Stimulated activated CD8-positive, alpha-beta memory T cell treated with anti-CD3 and anti-CD28 coated beads, Interleukin-4, amount 100 ng/mL, for 48 hours (primary cell): ENCODE measurements at regions not wholly inside any gene's neighbourhood (a gene's known extent, or its start where the extent isn't known, plus 50 kb on each side); places are given as distances from the start of the nearest gene placed in this dataset.
A peak's percentile ranks its signal among the peaks of the same experiment; 100 is the strongest.
"Not testable (repeated sequence)": the region's sequence is repeated elsewhere in the genome, so short reads cannot be mapped to it uniquely, and the experiment has no call there.

Source experiments
- DNase-seq: peaks from one replicate; pipeline ENCODE4 v3.0.0-alpha.2; 2020

DNA sequence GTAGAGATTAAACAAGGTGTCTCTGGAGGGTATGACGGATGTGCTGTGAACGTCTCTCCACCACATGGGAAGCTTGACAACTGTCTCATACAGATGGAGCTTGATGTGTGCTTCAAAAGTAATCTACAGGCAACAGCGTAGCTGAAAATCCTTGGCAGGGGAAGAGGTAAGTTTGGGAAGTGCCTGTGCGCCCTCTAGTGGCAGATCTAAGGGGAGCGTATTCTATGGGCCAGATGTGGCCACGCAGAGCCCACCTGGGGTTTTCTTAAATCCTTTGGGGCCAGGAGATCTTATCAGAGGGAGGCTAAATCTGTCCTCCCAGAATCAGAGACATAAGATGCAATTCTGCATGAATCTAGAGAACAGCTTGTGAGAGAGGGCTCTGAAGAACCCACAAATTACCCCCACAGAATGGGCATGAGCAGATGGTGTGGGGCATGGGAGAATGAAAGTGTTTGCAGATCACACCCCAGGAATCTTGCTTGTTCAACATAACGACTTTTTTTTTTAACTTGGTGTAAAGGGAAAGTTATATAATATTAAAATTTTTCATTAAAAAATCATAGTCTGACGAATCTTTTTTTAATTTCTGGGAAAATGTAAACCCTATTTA is 91.2 kb upstream of the MPP7 start:
- DNase-seq = peak; percentile 75

DNA sequence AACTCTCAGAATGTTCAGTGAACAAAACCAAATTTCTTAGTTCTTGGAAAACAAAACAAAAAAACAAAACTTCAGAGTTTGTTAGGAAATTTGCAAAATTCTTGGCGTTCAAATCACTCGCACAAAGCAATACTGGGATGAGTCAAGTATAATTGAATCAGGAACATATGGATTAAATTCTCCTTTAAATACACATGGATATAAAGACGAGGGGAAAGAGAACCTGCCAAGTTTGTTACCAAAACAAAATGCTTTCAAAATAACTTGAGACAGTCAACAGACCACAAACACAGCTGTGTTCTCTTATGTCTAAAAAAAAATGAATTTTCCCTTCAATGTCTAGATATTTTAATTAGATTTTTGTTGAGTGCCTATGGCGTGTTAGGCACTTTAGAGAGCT is 93.5 kb upstream of the MPP7 start:
- no peak for DNase-seq

DNA sequence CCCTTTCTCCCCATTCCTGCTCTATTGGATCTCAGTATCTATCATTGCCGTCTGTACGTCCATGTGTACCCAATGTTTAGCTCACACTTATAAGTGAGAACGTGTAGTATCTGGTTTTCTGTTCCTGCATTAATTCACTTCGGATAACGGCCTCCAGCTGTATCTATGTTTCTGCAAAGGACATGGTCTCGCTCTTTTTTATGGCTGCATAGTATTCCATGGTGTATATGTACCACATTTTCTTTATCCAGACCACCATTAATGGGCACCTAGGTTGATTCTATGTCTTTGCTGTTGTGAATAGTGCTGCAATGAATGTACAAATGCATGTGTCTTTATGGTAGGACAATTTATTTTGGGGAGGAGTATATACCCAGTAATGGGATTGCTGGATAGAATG is 94.4 kb upstream of the MPP7 start:
- DNase-seq = no peak

DNA sequence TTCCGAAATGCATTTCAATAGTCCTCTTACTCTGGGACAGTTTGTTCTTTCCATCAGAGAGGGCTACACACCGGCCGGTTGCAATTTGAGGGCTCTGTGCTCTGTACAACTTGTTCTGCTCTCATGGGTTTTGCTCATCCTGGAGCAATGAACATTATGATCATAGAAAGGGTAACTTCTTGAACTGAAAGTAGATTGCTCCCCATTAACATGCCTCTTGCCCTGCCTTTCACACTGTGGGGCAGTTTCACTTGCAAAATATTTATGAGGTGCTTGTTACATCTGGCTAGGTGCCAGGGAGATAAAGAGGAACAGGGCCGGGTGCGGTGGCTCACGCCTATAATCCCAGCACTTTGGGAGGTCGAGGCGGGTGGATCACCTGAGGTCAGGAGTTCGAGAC is 97.3 kb upstream of the MPP7 start:
- DNase-seq = no peak

DNA sequence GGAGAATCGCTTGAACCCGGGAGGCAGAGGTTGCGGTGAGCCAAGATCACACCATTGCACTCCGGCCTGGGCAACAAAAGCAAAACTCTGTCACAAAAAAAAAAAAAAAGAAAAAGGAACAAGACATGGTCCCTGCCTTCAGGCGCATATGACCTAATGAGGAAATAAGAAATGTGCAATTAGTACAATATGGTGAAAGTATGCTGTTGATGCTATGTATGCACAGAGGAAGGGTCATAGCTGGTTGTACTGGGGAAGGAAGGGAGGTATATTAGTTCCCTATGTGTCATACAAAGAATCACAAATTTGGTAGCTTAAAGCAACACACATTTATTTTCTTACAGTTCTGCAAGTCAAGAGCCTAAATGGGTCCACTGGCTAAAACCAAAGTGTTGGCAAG is 97.8 kb upstream of the MPP7 start:
- DNase-seq = no peak

DNA sequence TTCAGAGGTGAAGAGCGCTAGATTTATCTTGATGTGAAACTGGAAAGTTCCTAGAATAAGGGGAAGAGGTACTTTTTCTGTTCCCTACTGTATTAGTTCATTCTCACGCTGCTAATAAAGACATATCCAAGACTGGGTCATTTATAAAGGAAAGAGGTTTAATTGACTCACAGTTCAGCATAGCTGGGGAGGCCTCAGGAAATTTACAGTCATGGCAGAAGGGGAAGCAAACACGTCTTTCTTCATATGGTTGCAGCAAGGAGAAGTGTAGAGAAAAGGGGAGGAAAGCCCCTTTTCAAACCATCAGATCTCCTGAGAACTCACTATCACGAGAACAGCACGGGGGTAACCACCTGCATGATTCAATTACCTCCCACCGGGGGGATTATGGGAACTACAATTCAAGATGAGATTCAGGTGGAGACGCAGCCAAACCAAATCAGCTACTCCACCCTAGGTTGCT is 99.8 kb upstream of the MPP7 start:
- DNase-seq = not testable (repeated sequence)

DNA sequence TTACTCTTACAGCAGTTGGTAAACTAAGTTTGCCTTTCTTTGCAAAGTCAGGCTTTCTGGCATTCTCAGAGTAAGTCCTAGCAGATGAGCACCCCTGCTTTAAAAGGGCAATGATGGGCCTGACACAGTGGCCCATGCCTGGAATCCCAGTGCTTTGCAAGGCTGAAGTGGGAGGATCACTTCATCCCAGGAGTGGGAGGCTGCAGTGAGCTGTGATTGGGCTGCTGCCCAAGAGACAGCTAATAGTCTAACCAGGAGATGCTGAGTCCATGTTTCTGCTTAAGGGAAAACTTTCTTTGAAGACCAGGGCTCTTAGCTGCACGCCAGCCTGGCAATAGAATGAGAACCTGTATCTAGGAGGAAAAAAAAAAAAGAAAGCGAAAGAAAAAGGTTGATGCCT is 100.2 kb upstream of the MPP7 start:
- DNase-seq = no peak

DNA sequence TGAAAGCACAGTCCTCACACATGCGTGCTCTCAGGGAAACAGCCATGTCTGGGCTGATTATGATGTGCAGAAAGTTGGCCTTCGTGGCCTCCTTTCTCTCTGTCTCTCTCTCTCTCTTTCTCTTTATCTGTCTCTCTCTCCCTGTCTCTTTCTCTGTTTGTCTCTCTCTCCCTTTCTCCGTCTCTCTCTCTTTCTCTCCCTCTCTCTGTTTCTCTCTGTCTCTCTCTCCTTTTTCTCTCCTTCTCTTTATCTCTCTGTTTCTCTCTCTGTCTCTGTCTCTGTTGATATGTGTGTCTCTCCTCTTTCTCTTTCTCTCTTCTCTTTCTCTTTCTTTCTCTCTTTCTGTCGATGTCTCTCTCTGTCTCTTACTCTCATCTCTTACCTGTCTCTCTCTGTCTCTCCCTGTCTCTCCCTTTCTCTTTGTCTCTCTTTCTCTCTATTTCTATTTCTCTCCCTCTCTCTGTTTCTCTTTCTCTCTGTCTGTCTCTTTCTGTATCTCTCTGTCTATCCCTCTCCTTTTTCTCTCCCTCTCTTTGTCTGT is 105.4 kb upstream of the MPP7 start:
- no peak for DNase-seq

DNA sequence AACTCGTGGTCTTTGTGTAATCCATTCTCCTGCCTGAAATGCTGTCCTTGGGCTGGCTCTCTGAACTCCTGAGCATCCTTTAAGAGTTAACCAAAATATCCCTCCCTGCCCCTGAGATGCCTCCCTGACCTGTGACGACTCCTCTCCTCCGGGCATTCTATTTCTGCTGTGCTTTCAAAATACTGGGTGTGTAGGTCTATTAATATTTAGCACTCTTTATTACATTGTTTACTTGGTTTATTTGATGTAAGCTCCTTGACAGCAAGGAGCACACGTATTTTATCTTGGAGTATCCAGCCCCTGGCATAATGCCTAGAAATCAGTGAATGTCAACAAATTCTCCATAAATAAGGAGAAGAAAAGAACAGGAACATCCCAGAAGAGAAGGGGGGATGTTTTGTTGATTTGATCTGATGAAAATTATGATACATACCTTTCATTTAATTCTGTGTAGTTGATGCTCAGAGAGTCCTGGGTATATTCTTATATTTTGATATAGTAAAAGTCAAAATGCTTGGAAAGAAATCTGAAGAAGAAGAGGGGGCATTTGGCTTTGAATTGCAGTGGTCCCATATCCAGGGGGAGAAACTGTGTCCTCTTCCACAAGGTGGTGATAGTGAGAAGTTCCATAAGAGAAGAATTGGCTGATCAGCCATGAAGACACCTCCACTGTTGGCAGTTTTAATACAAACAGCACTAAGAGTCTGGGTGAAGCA is 107.7 kb upstream of the MPP7 start:
- DNase-seq = no peak

DNA sequence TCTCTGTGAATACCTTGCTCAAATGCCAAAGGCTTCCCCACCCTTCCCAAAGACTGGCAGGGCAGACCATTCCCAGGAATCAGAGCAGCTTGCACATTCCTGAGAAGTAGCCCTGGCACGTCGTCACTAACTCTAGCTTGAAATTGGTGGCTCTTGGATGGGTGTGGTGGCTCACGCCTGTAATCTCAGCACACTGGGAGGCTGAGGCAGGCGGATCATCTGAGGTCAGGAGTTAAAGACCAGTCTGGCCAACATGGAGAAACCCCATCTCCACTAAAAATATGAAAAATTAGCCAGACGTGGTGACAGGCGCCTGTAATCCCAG is 108.2 kb upstream of the MPP7 start:
- no peak for DNase-seq

DNA sequence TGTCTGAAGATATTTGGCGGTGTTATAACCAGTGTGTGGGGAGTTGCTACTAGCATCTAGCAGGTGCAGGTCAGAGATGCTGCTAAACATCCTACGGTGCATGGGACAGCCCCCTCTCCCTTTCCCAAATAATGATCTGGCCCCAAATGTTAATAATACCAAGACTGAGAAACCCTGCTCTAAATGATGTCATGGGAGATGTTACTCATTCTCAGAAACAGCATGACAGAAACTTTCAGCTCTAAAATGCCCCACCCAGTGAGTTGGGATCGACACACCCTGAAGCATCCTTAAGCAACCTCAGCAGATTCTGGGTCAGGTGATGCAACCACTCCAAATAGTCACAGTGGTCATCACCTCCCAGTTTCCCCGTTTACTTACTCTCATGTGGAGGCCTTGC is 108.8 kb upstream of the MPP7 start:
- peak; percentile 35 for DNase-seq

DNA sequence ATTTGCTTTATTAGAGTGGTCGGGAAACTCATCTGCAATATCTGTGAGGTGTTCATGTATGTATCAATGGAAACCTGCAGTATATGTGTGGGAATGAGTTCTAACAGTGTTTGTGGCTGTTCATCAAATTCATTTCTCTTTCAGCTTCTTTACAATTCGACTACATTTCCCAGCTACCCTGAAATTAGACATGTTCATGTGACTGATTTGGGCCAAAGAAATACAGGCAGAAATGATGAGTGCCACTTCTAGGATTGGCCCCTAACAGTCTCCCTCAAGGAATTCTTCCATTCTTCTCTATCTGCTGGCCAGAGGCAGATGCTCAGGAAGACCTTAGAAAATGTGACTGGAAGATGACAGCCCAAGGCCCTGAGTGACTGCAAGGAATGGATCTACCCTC is 114.8 kb upstream of the WAC start:
- DNase-seq = no peak

DNA sequence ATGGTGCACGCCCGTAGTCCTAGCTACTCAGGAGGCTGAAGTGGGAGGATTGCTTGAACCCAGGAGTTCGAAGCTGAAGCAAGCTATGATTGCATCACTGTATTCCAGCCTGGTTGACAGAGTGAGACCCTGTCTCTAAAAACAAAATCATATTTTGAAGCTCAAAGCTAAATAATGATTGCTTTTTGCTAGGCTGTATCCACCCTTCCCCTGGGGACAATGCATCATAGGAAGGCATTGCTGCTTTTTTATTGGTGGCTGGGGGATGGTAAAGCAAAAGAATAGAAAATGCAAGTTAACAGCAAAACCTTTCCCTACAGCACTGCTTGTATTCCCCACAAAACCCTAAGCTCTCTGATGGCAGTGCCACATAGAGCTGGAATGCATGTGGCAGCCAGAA is 107.5 kb upstream of the WAC start:
- no peak for DNase-seq

DNA sequence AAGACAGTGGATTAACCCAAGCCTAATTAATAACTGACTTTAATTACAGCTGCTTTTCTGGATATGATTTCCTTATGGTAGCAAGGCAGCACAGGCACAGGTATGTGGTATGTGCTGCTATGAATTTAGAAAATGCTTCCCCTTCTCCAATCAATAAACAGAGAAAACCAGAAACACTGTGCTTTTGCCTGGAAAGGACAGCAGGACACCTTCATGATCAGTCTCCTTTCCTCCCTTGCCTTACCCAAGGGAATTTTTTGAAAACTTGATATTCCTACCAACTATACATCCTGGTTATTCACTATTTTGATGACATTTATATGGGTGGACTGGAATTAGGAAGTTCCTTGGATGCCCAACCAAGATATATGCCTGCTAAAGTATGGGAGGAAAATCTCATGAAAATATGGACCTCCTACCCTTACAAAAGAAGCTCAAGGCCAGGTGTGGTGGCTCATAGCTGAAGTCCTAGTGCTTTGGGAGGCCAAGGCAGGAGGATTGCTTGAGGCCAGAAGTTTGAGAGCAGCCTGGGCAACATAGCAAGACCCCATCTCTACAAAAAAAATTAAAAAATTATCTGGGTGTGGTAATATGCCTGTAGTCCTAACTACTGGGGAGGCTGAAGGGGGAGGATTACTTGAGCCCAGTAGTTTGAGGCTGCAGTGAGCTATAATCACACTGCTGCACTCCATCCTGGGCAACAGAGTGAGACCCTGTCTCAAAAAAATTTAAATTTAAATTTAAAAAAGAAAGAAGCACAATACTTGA is 106.3 kb upstream of the WAC start:
- no peak for DNase-seq

DNA sequence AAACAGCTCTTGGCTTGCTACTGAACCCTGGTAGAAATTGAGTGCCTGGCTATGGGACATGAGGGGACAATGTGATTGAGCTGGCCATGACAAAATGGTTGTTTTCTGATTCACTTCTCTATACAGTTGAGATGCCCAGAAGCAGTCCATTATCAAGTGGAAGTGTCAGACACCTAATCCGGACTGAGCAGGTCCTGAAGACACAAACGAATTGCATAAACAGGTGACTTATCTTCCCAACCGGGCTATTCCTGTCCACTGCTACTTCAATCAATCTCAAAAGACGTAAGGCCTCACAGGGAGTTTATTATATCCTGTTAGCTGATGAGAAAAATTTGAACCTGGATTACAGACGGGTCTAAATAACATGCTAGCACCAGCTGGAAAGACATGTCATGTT is 105.5 kb upstream of the WAC start:
- no peak for DNase-seq

DNA sequence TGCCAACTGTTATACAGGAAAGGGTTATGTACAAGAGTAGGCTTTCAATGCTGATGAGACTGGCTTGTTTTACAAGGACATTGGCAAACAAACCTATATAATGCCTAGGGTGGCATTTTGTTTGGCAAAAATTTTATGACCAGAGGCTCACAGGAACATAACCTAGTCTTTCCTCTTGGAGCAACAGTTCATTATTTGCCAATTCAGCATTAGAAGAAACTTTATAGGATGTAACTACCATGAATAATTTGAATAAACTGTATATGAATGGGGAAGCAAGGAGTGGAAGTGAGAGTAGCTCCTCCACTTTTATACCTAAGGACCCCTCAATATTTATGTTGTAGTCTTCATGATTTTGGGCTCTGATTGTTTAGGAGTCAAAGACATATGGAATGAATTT is 103.9 kb upstream of the WAC start:
- no peak for DNase-seq

DNA sequence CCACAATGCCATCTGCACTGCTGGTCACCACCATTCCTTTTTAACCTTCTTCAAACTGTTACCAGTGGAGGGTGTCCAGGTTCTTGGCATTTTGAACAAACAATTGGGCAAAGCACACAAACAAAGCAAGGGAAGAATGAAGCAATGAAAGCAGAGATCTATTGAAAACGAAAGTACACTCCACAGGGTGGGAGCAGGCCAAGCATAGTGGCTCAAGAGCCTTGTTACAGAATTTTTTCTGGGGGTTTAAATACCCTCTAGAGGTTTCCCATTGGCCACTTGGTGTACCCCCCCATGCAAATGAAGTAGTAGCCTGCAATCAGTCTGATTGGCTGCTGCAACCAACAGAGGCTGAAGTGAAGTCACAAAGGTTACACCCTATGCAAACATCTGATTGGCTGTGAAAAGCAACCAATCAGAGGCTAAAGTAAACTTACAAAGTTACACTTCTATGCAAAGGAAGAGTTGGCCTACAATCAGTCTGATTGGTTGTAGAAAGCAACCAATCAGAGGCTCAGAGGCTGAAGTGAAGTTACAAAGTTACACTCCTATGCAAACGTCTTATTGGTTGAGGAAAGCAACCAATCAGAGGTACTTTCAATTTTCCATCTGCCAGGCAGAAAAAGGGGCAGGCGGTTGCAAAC is 103.2 kb upstream of the WAC start:
- no peak for DNase-seq

DNA sequence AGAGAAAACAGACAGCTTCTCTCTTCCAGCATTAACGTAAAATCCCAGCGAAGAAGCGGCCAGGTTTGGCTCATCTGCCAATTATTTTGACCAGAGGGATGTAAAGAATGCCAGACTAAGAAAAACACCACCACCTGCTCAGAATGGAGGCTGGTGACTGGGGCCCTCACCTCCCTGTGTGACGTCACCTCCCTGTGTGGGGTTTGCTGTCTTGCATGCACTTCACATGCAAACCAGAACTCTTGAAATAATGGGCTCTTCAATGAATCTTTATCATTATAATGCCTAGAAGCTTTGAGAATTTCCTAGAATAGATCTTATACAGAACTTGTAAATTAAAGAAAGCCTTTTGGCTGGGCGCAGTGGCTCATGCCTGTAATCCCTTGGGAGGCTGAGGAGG is 101.8 kb upstream of the WAC start:
- no peak for DNase-seq

DNA sequence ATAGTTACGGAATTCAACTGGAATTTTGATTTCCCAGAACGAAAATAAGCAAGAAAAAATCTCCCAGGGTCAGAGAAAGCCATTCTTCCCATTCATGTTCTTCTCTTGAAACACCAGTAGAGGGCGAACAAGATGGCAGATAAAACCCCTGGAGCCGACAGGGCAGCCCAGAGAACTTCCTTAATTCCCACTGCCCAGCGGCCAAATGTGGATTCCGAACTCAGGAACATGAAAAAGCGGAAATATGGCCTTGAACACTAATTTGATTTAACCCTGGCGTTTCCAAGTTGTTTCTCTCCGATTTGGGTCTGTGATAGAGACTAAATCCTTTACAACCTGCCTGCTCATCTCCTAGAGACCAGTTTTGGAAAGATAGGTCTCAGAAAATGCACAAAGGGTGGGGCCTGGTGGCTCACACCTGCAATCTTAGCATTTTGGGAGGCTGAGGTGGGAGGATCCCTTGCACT is 100.7 kb upstream of the WAC start:
- peak; percentile 32 for DNase-seq

DNA sequence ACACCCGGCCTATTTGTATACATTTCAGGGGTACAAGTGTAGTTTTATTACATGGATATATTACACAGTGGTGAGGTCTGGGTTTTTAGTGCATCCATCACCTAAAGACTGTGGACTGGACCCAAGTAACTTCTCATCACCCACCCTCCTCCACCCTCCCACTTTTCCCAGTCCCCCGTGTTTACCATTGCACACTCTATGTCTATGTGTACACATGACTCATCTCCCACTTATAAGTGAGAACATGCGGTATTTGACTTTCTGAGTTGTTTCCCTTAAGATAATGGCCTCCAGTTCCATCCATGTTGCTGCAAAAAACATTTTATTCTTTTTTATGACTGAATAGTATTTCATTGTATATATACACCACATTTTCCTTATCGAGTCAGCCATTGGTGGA is 98.9 kb upstream of the WAC start:
- no peak for DNase-seq

DNA sequence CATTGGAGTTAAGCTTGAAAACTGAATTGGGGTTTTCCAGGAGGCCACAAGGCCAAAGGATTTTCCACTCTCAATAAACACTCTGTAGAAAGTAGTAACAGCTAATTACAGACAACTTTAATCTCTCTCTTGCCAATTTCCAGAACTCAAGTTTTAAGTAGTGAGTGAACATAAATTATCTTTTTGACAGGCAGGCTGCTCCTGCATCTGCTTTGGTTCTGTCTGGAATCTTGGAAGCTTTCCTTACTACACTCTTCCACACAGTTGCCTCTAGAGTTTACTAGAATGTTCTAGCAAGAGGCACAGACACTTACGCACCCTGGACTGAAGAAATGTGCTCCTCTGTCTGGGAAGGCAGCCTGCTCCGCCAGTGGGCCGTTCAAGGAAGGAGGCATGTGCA is 90.5 kb upstream of the WAC start:
- DNase-seq = no peak

DNA sequence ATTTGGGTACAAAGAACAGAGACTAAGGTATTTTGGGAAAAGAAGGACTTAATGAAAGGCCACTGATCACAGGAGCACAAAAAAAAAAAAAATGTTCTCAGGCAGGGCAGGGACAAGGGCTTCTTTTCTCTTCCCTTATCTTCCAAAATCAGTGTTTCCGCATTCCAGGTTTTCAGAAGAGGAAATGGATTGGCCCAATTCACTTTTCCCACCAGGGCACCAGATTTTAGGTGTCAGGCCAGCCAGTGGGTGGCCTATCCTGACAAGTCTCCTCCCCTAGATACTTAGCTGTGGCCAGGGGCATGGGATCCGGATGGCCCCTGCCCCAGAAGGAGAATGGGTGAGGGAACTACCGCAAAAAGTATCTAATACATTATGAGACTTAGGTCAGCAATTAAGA is 88.9 kb upstream of the WAC start:
- DNase-seq = no peak

DNA sequence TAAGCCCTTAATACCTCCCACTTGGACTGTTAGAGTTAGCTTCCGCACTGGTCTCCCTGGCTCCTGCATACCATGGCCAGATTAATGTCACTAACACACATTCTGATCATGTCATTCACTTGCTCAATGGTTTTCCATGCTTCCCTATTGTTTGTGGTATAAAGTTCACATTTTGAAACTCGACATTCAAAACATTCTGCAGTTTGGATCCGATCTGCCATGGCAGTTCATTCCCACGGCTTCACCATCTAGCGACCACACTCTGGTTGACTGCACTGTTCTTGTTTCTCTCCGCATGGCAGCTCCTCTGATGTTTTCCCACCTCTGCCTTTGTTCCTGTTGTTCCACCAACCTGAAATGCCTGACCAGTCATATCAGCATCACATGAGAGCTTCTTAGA is 87.4 kb upstream of the WAC start:
- DNase-seq = no peak

DNA sequence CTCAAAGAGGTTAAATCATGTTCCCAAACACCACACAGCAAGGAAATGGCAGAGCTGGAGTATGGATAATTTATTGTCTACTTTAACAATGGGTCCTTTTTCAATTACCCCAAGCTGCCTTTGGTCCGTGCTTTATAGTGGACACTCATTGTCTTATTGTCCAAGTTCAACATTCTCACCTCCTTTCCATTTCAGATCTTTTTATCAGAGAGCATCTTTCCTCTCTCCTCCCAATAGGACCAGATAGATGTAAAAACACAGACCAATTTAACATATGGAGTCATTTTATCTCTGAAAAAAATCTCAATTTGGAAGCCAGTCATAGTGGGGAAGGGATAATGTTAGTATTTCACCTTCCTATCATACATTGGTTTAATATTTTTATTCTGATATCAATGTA is 83.5 kb upstream of the WAC start:
- DNase-seq = no peak
